Endometrium (tissue), 2 donors: ENCODE measurements at regions not wholly inside any gene's neighbourhood (a gene's known extent, or its start where the extent isn't known, plus 50 kb on each side); places are given as distances from the start of the nearest gene placed in this dataset.

Experiments
- FAIRE-seq: peaks from 2 replicates; lab custom pipeline; 2012; peaks lifted over from hg19 to GRCh38; lab: Jason Lieb, UNC
- donor health status: control.
- donor health status: control.

DNA sequence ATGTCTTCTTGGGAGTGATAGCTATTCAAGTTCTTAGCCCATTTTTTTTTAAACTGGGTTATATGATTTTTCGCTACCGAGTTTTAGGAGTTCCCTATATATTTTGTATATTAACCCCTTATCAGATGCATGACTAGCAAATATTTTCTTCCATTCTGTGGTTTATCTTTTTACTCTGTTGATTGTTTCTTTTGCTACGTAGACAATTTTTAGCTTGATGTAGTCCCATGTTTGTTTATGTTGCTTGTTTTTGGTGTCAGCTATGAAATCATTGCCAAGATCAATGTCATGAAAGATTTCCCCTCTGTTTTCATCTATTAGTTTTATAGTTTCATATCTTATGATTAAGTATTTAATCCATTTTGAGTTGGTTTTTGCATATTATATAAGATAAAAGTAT is 480.5 kb downstream of the CDH11 start:
- no peak for FAIRE-seq

DNA sequence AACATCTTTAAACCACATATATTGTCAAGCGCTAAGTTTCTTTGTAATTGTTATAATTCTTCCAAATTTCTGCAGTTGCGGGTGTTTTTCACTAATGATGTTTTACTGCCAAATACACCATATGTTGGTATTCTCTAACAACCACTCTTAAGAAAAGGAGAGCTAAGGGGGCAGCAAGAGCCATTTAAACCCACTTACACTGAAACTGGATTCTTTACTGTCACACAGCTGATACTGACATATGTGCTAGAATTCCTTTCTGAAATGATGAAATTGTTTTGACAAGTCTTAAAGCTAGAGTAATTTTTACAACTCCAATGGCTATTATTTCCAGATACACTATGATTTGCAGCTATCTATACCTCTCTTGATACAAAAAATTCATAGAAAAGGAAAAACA is 483.1 kb downstream of the CDH11 start:
- FAIRE-seq = no peak

DNA sequence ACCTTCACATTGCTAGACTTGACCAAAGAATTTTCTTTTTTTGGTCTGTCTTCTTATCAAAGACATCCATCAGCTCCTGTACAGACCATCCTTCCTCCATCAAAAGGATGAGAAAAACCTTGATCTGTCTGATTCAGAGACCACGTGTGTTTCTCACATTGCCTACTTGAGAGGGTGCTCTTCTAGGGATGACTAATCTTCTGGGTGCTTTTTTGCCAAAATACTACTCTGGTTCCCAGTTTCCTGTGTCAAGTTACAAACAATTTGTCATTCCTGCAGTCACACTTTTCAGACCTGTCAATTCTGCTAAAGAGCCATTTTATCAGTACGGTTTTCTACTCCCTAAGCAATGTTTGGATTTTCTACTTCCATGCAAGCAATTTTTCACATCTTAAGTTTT is 492.2 kb downstream of the CDH11 start:
- FAIRE-seq = no peak

DNA sequence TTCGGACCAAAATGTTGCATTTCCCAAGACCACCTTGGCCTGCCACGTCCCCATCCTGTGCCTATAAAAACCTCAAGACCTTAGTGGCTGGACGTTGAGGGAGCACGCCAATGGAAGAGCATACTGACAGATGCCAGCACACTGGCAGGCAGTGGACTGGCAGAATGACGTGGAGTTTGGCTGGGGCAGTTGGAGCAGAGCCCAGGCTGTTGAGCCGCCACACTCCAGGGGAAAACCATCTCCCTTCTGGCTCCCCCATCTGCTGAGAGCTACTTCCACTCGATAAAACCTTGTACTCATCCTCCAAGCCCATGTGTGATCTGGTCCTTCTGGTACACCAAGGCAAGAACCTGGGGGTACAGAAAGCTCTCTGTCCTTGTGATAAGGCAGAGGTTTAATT is 494.1 kb downstream of the CDH11 start:
- no peak for FAIRE-seq

DNA sequence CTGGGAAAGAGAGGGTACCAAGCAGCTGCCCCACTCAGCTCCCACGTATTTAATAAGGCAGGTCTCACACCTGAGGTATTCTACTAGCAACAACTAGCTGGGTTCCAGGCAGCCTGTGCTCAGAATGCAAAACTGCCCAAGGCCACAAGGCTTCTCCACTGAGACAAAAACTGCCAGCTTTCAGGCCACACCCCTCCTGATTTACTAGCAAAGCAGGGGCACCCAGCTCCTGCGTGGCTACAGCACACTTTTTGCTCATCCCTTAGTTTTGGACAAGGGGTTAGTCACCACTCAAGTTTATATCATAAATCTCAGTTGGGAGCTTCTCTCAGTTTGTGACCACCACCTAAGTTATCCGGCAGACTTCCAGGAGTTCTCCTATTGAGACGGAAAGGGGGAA is 494.6 kb downstream of the CDH11 start:
- no peak for FAIRE-seq

DNA sequence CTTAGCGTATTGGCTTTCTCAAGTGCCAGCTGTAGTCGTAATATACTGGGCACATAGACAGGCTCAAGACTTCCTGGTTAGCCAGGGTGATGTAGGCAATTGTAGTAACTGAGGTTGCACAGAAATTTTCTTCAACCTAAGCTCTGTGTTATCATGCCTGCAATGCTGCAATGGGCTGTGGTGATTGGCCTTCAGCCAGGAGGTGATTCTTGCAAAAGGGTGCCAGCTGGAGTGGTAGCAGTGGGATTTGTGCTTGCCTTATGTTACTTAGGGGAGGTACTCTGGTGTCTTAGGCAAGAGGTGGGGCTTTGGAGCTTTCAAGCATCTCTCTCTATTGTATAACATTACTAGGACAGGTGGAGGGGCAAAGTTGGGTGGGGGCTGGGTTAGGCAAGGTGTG is 495.1 kb downstream of the CDH11 start:
- no peak for FAIRE-seq

DNA sequence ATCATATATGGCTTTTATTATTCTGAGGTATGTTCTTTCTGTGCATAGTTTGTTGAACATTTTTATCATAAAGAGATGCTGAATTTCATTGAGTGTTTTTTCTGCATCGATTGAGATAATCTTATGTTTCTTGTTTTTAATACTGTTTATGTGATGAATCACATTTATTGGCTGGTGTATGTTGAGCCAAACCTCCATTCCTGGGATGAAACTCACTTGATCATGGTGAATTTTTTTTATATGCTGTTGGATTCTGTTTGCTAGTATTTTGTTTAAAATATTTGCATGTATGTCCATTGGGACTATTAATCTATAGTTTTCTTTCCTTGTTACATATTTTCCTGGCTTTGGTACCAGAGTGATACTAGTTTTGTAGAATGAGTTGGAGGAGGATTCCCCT is 500.2 kb downstream of the CDH11 start:
- FAIRE-seq = no peak

DNA sequence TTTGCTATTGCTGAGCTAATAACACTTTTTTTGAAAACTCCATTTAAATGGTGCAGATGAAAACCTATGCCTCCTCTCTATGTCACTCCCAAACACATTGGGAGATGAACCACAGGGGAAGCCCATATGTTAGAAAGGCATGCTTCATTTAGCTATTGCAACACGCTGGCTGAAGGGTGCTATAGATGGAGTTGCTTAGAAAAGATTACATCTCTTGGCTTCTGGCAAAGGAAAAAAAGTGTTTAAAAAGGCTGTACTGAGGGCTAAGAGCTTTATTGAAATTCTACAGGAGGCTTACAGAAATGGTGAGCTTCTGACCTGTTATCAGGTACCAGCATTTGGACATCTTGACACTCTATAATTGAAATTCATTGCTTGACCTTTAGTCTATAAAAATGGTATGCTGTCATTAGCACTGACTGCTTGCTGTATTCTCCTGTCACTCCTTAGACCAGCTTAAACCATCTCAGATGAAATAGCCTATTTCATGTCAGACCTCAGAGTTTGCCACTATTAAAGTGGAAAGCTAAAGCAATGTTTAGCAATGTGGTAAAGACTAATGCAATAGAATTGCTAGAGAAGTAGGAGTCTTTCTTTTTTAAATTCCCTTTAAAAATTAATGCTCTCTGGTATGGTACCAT is 503.9 kb downstream of the CDH11 start:
- FAIRE-seq = no peak

DNA sequence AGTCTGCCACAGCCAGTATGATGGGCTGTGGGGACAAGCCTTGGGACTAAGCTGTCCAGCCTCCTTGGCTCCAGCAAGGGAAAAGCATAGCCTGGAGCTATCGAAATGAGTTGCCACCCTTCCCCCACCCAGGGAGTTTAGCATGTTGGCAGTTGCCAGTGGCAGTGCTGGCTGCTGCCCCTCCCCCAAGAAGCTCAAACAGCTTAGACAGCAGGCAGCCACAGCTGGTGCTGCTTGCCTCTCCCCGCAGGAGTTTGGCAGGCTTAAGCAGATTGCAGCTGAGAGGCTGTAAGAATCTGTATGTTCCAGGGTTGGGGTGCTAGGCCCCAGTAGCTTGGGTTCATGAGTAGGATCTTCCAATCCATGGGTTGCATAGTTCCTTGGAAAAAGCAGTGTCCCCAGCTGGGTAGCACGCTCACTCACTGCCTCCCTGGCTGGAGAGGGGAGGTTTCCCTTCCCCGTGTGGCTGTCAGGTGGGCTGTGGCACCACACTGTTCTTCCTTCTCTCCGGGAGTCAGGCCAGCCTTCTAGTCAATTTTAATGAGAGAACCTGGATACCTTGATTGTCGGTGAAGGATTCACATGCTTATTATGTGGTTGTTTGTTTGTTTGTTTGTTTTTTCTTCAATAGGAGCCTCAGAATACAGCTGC is 506.1 kb downstream of the CDH11 start:
- no peak for FAIRE-seq

DNA sequence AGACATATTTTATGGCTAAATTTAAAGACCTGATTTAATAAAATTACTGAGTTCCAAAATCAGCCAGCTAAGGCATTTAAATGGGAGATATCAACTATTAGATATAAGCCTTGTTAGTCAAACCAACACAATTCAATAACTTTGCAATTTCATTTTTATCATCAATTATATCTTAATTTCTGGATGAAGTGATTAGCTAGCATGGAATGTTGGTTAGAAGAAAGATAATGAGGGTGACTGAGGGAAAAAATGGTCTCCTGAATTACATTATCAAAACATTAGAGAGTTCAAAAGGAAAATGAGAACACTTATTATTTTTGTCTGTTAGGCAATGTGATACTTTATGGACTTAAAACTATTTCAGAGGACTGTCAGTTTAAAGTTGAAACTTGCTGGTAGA is 525.7 kb downstream of the CDH11 start:
- FAIRE-seq = no peak

DNA sequence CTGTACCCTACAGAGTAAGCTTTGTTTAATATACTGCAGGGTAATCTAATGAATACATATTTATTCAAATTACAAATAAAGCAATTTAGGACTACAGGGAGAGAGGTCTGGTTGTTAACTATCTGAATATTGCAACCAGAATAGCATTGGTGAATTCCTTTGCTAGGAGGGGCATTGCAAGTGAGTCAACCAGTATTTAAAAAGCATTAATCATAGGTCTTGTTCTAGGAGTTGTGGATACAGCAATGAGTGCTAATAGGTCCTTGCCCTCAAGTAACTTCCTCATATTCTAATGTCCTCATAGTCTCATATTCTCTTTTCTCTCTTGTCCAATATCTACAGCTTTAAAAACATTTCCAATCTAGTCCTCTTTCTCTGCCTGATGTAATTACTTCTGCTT is 531.4 kb downstream of the CDH11 start:
- FAIRE-seq = no peak

DNA sequence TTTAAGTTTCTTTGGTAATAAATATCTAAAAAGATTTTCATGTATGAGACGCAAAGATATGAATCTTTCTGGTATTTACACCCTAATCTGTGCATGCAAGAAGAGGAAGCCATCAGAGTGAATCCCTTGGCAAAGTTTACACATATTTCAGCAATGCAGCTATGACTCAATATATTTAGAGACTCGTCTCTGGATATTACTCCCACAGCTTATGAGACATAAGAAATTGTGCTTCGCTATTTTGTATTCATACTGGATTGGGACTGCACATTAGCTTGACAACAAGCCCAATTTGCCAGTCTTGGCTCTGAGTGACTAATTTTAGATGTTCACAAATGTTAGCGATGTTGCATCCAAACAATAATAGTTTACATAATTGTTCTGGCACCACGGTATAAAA is 532.0 kb downstream of the CDH11 start:
- no peak for FAIRE-seq

DNA sequence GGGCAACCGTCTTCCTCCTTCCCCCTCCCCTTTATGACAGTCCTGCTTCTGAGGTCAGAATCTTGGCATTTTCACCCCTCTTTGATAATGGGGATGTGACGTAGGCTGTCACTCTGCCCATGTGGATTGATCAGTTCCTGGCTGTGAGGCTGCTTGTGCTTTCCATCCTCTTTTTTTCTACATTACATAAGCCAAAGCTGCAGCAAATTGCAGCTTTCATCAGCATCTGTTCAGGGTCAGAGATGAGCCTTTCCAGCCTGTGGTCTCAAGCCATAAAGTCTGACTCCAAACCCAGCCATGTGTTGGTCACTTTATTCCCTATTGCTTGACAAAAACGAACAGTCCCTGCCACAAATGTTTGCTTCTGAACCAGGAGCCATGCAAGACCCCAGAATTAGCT is 535.1 kb downstream of the CDH11 start:
- FAIRE-seq = peak; percentile 65

DNA sequence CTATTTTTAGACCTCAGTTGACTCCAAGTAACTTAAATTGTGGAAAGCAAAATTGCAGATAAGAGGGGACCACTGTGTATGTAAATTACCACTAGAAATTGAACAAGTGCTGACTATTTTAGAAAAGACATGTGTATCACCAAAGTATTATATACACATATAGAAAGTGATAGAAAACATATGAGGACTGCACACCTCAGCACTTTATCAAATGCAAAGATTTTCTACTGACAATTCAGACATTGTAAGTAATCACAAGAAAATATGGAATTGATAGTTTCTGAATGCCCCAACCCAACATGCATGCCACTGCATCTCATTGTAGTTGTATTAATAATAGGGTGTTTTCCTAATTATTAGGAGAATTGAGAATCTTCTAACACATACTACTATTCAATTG is 536.5 kb downstream of the CDH11 start:
- no peak for FAIRE-seq

DNA sequence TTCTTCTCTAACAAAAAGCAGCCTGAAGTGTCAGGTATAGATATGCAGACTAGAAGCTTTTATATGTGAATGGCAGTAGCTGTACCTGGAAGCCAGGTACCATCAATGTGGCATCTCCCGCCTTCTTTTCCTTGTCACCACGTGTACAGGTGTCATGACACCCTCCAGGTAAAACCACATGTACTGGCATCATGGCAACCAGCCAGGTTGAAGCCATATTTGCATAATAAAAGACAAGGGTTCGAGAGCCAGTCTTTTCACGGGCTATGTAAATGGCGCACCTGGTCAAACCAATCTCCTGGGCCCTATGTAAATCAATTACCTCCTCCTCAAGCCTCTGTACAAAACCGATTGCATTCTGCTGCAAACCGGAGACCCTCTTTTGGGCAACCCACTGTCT is 541.3 kb downstream of the CDH11 start:
- no peak for FAIRE-seq

DNA sequence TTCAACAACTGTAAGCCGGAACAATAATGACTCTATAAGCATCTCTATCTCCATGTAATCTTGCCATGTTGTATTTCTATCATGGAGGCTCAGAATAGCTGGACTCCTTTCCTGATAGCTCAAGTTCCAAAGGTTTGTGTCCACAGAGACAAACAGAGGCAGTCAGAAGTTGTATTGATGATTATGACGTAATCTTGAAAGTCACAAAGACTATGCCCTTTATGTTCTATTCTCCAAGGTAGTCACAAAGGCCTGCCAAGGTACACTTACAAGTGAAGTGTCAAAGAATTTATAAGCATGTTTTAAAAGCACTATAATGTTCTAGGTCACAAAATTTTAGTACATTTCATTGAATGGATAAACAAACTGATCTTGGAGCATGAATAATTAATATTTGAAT is 542.2 kb downstream of the CDH11 start:
- FAIRE-seq = no peak

DNA sequence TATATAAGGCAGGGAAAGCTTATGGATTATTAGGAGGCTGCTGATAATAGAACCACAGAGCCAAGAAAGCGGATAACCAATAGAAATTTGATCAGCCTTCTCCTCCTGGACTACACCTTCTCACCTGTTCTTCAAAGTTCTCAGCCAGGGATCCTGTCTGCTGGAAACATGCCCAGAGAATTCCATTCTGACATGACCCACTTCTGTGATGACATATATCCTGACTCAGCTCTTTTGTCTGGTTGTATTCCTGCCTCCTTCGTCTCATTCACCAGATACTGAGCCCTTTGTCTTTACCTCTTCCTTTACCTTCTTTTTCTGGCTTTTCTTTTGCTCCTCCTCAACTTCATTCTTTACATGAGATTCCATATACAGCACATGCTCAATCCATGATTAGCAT is 576.1 kb downstream of the CDH11 start:
- no peak for FAIRE-seq

DNA sequence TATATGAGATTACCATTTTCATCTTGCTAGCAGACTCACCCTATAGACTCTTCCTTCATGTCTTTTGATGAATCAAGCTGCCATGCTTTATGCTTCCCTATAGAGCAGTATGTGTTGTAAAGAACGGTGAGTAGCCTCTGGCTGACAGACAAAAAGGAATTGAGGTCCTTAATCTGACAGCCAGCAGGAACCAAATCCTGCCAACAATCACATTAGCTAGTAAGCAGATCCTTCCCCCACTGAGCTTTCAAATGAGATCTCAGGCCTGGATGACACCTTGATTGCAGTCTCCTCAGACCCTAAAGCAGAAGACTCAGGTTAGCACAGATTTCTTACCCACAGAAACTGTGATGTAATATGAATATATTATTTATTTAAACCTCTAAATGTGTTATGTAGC is 577.0 kb downstream of the CDH11 start:
- FAIRE-seq = no peak

DNA sequence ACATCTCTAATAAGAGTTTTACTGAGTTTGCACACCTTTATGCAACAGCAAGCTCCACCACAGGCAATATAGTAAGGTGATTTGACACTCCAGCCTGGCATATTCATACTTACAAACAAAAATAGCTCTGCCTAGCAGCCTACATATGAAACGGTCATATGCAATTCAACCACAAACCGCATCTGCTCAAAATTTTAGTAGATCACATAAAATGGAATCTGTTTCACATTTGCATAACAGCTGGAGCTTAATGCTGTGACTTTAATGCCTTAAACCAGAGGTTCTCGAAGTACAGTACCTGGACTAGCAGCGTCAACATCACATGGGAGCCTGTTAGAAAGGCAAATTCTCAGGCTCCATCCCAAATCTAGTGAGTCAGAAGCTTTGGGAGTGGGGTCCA is 578.4 kb downstream of the CDH11 start:
- no peak for FAIRE-seq

DNA sequence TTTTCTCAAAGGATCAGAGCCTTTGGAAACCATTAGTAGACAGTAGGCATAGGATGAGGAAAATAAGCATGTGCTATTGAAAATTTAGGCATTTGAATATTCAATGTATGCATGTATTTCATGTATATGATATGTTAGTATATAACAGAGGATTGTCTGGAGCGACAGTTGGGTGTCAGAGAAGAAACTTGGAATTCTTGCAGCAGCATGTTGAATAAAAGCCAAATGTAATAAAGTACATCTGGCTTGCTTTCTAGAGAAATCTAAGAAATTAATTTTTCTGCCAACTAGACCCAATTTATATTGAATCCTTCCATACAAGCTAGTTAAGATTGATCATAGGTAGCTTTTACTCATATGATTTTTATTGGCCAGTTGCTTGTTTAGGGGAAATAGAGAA is 578.8 kb downstream of the CDH11 start:
- no peak for FAIRE-seq

DNA sequence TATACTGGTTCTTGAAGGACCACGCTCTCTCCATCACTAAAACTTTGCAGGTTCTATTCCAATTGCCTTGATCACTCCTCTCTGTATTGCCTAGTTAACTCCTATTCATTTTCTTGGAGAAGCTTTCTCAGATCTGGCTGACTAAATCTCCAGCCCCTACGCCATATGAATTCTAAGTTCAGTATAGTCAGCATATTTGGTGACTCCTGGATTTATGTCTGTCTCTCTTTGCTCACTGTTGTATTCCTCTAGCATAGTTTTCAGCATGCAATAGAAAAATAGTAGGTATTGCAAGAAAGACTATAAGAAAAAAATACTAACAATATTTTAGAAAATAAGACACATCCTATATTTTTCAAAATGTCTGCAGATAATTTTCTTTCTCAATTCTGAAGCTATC is 579.7 kb downstream of the CDH11 start:
- FAIRE-seq = no peak

DNA sequence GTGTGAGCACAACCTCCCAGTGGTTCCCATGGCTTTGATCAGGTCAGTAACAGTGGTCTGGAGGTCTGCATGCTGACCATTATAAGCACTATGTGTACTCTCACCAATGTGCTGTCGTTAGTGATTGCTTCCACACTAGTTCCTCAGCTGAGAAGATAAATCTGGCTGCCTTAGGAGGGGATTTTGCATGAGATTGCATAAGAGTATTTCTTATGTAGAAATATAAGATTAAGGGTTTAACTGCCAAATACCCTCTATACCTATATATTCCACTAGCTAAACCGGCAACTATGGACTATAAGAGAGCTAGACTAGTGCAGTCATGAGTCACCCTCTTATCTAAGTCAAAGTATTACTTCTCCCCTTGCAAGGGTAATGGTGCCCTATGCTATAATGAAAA is 580.2 kb downstream of the CDH11 start:
- no peak for FAIRE-seq

DNA sequence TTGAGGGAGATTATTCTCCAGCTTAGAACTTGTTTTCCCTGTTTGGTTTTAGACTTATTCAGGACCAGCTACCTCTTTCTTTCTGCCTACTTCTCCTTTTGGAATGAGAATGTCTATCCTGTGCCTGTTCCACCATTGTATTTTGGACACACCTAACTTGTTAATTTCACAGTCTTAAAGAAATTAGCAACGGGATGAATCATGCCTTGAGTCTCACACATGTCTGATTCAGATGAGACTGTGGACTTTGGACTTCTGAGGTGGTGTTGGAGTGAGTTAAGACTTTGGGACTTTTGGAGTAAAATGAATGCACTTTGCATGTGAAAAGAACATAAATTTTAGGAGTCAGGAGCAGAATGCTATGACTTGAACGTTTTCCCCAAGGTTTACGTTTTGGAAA is 581.4 kb downstream of the CDH11 start:
- FAIRE-seq = no peak

DNA sequence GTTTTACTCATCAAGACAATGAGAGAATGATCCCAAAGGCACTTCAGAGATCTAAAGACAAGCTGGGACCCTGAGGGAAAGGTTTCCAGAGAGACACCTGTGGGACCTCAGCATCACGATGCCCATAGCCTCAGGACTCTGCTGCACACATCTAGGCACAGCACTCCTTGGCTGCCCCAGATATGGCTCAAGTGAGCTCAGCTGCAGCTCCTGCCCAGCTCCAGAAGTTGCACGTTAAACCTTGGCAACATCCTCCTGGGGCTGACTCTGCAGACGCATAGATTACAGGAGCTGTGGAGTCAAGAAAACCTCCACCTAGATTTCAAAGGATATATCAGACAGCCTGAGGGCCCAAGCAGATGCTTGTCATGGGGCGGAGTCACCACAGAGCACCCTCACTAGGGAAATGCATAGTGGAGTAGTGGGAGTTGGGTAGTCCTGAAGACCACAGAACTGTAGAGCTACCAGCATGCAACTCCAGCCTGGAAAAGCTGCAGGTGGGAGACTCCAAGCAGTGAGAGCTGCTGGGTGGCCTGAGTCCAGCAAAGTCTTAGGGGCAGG is 582.0 kb downstream of the CDH11 start:
- FAIRE-seq = no peak
